GM19238 (cell line): ENCODE measurements at regions not wholly inside any gene's neighbourhood (a gene's known extent, or its start where the extent isn't known, plus 50 kb on each side); places are given as distances from the start of the nearest gene placed in this dataset.

Experiments
- DNase-seq: peaks from one replicate; pipeline ENCODE4 v3.0.0; 2011; ENCODE audit warnings: low spot score; ENCODE audit not compliant: insufficient read length

GRCh38 chr19:32268381-32268780 lies 77.0 kb upstream of the ZNF507 start:
- DNase-seq: no peak

- no peak for DNase-seq
These were observed 75.6 kb upstream of the ZNF507 start for GRCh38 chr19:32269831-32270230.

- no peak for DNase-seq
These were observed 71.9 kb upstream of the ZNF507 start for GRCh38 chr19:32273483-32273882.

- DNase-seq: no peak
These were observed 58.3 kb upstream of the ZNF507 start for GRCh38 chr19:32287086-32287485.

- DNase-seq: no peak
These were observed 57.6 kb upstream of the ZNF507 start for GRCh38 chr19:32287811-32288227.

- DNase-seq: no peak
These were observed 55.7 kb upstream of the ZNF507 start for GRCh38 chr19:32289566-32290210.

- no peak for DNase-seq
These were observed 53.5 kb upstream of the ZNF507 start for GRCh38 chr19:32291876-32292275.

GRCh38 chr19:32294871-32295438 lies 50.5 kb upstream of the ZNF507 start:
- no peak for DNase-seq
